GM21825 (cell line): ENCODE measurements at regions not wholly inside any gene's neighbourhood (a gene's known extent, or its start where the extent isn't known, plus 50 kb on each side); places are given as distances from the start of the nearest gene placed in this dataset.

Experiments
- ATAC-seq: cut with Tn5 transposase; IDR thresholded peaks from one replicate; pipeline ENCODE4 v1.9.1; 2021; ENCODE audit warnings: mild to moderate bottlenecking, moderate library complexity; ENCODE audit not compliant: unreplicated experiment

DNA sequence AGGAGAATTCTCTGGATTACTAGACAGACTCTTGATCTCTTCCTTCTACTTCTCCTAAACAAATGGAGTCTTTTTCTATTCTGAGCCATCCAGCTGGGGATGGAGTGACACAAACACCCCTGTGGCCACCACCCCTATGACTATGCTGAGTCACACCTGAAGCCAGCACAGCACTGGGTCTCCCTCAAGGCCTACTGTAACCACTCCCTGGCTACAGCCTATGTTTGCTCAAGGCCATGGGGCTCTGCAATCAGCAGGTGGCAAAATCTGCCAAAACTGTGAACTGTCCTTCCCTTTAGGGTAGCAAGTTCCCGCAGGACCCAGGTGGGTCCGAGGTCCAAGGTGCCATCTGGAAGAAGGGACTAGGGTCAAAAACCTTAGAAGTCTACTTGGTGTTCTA lies 132.3 kb downstream of the TINAG start:
- no peak for ATAC-seq

DNA sequence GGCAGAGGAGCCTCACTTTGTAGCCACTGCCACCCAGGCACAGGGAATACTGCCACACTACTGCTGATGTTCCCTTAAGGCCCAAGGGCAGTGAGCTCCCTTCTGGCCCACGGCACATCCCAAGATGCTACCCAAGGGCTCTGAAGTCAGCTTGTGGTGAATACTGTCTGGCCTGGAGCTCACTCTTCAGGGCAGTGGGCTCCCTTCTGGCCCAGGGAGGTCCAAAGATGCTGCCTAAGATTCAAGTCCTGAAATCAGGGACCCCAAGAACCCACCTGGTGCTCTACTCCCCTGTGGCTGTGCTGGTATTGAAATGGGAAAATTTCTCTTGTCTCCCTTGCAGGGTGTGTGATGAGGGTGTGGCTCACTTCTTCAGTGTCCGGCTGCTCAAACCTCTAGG lies 132.8 kb downstream of the TINAG start:
- ATAC-seq: no peak

DNA sequence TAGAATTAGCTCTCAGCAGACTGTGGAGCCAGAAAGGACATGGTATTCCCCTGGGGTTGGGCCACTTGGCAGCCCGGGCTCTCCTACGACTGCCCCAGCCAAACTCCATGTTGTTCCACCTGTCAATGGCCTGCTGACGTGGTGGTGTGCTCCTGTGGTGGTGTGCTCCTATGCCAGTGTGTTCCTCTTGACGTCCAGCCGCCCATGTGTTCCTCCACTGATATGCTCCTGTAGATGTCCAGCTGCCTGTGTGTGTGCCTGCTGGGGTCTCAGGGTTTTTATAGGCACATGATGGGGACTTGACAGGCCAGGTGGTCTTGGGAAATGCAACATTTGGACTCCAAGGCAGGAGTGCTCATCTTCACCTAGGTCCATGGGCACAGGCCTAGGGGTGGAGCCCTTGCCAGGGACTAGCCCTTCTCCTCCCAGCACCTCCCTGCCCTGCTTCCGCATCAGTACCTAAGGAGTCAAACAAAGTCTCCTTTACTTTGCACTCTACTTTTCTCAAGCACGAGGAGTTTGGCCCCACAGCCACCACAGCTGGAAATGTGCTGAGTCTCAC lies 133.5 kb downstream of the TINAG start:
- ATAC-seq: no peak

DNA sequence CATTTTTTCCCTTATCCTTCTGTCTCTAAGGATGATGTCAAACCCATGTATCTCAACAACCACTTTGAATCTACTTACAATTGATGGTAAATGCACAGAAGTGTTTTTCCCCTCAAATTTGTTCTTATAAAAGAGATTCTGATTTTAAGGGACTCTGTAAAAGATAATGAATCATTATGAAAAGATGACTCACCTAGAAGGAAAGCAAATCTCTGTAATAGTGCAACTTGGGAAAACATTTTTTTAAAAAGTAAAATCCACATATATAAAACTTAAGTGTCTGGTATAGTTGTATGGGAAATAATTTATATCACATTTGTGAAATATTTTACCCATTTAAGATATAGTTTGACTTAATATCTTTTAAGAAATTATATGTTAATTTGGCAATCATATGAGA lies 137.0 kb downstream of the TINAG start:
- no peak for ATAC-seq

- ATAC-seq: no peak
Measured at GRCh38 chr6:54448617-54449016, 140.4 kb downstream of the TINAG start.

DNA sequence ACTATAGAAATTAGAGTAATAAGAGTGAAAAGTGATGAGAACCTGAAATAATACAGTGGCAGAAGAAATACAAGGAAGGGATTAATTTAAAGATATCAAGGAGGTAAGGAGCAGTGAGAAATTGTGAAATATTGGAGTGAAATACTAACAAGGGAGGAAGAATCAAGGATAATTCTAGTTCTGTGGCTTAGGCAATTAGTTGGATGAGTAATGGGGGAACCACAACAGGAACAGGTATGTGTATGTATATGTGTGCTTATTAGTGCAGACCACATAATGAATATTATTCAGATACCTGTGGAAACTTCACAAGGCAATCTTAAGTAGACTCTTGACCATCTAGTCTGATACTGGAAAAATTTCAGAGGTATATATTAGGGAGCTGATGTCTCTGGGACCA lies 143.3 kb downstream of the TINAG start:
- no peak for ATAC-seq

DNA sequence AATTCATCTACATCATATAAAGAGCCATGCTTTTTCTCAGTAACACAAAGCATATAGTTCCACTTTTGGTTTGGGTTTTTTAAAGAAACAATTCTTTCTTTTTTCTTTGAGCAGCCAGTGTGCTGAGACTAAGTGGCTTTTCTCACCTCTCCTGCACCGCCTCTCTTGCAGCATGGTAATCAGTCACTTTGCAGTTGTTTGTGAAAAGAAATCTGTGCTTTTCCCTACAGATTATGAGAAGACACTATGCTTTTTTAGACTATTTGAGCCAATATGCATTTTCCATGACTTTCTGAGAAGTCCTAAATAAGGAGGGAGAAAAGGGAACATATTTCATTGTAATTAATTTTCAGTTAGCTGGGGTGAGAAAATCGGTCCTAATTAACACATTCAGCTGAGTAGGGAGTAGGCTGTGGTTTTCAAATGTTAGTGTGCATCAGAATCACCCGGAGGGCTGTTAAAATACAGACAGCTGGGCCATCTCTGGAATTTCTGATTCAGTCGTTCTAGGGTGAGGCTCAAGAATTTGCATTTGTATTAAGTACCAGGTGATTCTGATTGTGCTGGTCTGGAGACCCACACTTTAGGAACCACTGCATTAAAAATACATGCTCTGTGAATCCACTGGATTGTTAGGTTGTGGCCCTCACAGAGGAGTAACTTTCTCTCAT lies 155.2 kb downstream of the TINAG start:
- ATAC-seq: no peak

DNA sequence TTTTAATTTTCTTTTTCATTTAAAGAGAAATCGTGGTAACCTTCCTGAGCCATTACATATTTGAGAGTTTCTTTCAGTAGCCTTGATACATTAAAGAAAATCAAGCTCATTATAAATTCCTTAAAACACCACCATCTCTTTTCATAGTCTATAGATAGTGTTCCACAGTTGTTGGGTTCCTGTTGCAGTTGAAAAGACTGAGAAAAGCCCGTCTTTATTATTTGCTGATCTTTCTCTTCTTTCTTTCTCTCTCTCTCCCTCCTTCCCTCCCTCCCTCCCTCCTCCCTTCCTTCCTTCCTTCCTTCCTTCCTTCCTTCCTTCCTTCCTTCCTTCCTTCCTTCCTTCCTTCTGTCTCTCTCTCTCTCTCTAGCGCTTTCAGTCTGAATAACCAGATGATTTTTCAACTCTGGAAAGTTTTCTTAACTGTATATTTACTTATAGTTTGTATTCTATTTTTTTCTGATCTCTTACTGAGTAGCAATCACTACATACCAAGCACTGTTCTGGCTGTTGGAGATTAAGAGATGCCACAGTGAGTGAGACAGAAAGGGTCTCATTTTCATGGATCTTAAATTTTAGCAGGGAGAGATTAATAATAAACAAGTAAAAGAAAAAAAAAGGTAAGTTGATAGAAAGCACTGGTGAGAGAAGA lies 157.5 kb downstream of the TINAG start:
- no peak for ATAC-seq

- no peak for ATAC-seq
Measured at GRCh38 chr6:54467384-54467783, 159.1 kb downstream of the TINAG start.

DNA sequence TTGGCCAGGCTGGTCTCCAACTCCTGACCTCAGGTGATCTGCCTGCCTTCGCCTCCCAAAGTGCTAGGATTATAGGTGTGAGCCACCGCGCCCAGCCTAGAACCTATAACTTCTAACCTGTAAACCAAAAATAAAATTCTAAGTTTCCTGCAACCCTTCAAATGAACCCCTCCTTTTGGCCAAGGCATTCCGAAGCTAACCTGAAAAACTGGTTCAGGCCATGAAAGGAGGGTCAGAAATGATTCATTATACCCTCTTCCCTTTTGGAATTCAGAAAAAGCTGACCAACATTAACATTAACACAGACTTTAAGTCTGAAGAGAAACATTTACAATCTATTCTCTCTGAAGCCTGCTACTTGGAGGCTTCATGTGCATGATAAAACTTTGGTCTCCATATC lies 165.1 kb downstream of the TINAG start:
- no peak for ATAC-seq

- no peak for ATAC-seq
Measured at GRCh38 chr6:54474898-54475297, 166.7 kb downstream of the TINAG start.

GRCh38 chr6:54481091-54481490 lies 172.8 kb downstream of the TINAG start:
- ATAC-seq: no peak

- ATAC-seq: no peak
Measured at GRCh38 chr6:54491431-54491830, 183.2 kb downstream of the TINAG start.

- ATAC-seq: no peak
Measured at GRCh38 chr6:54493138-54493537, 184.9 kb downstream of the TINAG start.

DNA sequence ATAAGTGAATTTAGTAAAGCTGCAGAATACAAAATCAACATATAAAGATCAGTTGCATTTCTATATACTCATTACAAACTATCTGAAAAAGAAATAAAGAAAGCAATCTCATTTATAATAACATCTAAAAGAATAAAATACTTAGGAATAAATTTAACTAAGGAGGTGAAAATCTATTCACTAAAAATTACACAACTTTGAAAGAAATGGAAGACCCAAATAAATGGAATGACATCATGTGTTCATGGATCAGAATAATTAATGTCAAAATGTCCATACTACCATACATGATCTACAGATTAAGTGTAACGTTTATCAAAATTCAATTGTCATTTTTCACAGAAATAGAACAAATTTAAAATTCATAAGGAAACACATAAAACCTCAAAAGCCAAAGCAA lies 194.9 kb downstream of the TINAG start:
- ATAC-seq: no peak

- no peak for ATAC-seq
Measured at GRCh38 chr6:54515013-54515412, 206.8 kb downstream of the TINAG start.

DNA sequence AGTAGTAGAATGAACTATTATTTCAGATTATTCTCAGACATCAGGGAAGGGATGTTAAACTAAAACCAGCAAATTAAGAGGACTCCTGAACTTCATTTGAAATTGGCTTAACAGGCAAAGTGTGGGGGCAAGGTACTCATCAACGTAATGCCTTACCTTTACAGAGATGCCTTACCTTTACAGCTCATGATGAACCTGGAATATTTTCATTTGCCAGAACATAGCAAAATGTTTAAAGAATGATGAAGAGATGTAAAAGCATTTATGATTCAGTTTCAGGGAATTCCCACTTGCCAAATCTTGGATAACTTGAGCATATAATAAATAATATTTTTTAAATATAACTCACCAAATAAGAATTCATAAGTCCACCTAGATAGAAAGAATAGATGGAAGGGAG lies 207.5 kb downstream of the TINAG start:
- ATAC-seq: no peak

GRCh38 chr6:54516321-54516720 lies 208.1 kb downstream of the TINAG start:
- ATAC-seq: no peak

GRCh38 chr6:54519161-54519560 lies 210.9 kb downstream of the TINAG start:
- no peak for ATAC-seq

- no peak for ATAC-seq
Measured at GRCh38 chr6:54525731-54526130, 217.5 kb downstream of the TINAG start.

- no peak for ATAC-seq
Measured at GRCh38 chr6:54533567-54533966, 225.3 kb downstream of the TINAG start.

GRCh38 chr6:54535568-54535967 lies 227.3 kb downstream of the TINAG start:
- ATAC-seq: no peak

DNA sequence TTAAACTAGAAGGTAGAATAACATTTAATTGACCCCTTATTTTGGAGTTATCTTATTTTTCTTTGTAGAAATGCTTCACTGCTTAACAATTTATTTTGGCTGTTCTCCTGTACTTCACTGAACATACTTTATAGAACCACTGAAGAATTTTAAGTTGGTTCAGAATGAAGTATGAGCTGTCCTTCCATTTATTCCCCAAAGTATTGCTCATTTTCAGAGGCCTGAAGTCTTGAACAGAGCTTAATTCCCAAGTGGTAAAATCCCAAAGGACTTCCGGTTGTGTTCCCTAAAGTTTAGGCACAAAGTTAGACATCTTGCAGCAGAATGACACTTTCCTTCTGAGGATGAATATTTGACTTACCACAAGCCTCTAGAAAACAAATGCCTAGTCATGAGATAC lies 233.3 kb downstream of the TINAG start:
- no peak for ATAC-seq
